DMS153 (cell line): ENCODE measurements at regions not wholly inside any gene's neighbourhood (a gene's known extent, or its start where the extent isn't known, plus 50 kb on each side); places are given as distances from the start of the nearest gene placed in this dataset.
"Not testable (repeated sequence)": the region's sequence is repeated elsewhere in the genome, so short reads cannot be mapped to it uniquely, and the experiment has no call there.

Experiments
- DNase-seq: peaks from one replicate; lab custom pipeline; 2025; lab: John Stamatoyannopoulos, UW

- no peak for DNase-seq
Measured at GRCh38 chrX:128616933-128617332, 564.7 kb upstream of the ACTRT1 start.

DNA sequence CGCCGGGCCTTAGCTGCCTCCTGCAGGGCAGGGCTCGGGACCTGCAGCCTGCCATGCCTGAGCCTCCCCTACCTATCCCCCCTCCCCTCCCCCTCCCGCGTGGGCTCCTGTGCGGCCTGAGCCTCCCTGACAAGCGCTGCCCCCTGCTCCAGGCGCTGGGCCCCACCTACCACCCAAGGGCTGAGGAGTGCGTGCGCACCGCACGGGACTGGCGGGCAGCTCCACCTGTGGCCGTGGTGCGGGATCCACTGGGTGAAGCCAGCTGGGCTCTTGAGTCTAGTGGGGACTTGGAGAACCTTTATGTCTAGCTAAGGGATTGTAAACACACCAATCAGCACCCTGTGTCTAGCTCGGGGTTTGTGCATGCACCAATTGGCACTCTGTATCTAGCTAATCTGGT lies 554.6 kb upstream of the ACTRT1 start:
- DNase-seq, result not testable (repeated sequence)

DNA sequence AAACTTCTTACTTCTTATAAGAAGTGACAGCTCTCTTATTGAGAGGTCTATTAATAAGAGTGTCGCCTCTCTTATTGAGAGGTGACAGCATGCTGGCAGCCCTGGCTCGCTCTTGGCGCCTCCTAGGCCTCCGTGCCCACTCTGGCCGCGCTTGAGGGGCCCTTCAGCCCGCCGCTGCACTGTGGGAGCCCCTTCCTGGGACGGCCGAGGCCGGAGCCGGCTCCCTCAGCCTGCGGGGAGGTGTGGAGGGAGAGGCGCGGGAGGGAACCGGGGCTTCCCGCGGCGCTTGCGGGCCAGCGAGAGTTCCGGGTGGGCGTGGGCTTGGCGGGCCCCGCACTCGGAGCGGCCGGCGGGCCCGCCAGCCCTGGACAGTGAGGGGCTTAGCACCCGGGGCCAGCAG lies 554.2 kb upstream of the ACTRT1 start:
- DNase-seq, result not testable (repeated sequence)

DNA sequence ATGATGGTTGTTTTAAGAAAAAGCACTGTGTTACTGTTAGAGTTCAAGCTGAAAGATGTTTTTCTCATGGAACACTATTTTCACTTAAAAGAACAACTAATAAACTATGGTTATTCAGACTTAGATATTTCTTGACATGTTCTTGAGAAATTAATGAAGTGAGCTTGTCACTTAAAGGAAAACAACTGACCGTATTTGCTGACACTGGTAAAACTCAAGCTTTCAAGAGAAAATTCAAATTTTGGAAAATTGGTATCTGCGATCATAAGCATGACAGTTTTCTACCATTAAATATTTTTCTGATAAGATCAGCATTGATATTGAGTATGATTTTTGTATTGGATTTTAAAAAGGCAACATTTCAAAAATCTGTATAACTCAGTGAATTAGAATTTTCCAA lies 549.5 kb upstream of the ACTRT1 start:
- DNase-seq, result no peak

GRCh38 chrX:128599632-128600031 lies 547.4 kb upstream of the ACTRT1 start:
- DNase-seq, result no peak

- DNase-seq, result no peak
Measured at GRCh38 chrX:128582036-128582435, 529.8 kb upstream of the ACTRT1 start.

GRCh38 chrX:128581615-128582014 lies 529.4 kb upstream of the ACTRT1 start:
- DNase-seq, result no peak

DNA sequence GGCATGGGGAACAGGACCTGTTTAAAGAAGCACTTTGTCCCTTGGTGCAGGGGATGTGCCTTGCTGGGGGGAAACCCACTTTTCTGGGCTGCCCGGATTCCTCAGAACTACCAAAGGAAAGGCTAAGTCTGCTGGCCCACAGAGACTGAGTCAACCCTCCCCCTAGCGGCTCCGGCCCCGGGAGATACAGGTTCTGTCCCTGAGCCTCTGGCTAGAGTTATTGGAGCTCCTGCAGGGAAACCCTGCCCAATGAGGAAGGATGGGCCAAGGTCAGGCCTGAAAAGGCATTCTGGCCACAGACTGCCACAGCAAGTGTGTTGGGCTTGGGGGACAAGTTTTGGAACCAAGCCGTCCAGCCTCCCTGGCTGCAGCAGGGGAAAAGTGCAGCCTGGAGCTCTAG lies 490.9 kb upstream of the ACTRT1 start:
- no peak for DNase-seq

- no peak for DNase-seq
Measured at GRCh38 chrX:128518508-128518907, 466.3 kb upstream of the ACTRT1 start.

- DNase-seq, result no peak
Measured at GRCh38 chrX:128517691-128518090, 465.5 kb upstream of the ACTRT1 start.

DNA sequence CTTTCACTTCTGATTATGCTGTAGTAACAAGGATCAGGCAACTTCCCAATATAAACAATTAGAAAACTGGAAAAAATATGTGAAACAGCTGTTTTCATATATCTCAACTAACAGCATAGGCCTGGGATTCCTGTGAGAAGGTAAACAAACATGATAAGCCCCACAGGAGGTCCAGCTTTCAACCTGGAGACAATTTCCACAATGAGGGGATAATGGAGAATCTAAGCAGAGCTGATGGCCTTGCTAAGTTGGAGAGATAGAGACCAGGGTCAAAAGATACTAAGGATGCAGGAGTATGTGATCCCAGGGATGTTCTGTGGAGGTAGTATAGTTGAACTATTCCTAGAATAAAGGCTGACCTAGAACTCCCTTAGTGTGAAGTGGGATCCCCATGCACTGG lies 452.3 kb upstream of the ACTRT1 start:
- no peak for DNase-seq

- DNase-seq, result no peak
Measured at GRCh38 chrX:128464116-128464515, 411.9 kb upstream of the ACTRT1 start.

- no peak for DNase-seq
Measured at GRCh38 chrX:128460835-128461234, 408.6 kb upstream of the ACTRT1 start.

DNA sequence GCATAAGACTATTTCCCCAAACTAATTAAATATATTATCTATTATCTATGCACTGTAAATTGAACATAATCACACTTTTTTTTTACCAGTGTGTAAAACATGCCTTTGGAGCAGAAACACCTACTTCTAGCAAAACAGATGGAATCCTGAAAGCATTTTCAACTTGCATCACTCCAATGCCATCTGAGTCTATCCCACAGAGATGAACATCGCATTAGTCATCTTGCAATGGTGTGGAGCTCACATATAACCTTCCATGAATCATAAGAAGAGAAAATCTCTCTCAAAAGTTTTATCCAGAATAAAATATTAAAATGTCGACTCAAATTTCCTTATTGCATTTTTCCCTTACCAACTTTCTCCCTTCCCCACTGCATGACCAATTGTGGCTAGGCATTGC lies 406.7 kb upstream of the ACTRT1 start:
- DNase-seq, result no peak

DNA sequence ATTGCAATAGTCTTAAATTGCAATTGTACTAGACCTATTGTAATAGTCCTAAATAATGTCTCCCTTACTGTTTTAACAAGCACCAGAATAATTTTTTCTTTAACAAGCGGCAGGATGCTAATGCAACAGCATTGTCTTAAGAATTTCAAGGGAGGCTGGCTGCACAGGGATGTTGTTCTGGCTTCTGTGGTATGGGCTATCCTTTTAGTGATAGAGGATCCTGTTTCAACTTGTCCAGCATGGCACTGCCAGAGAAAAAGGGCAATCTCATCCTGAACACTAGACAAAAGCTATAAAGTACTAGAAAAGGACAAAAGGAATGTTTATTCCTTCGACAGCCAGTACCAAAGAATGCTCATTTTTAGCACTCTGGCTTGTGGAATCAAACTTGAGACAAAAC lies 405.5 kb upstream of the ACTRT1 start:
- DNase-seq, result no peak

- DNase-seq, result peak; percentile 48
Measured at GRCh38 chrX:128439159-128439558, 387.0 kb upstream of the ACTRT1 start.

- no peak for DNase-seq
Measured at GRCh38 chrX:128438082-128438481, 385.9 kb upstream of the ACTRT1 start.

DNA sequence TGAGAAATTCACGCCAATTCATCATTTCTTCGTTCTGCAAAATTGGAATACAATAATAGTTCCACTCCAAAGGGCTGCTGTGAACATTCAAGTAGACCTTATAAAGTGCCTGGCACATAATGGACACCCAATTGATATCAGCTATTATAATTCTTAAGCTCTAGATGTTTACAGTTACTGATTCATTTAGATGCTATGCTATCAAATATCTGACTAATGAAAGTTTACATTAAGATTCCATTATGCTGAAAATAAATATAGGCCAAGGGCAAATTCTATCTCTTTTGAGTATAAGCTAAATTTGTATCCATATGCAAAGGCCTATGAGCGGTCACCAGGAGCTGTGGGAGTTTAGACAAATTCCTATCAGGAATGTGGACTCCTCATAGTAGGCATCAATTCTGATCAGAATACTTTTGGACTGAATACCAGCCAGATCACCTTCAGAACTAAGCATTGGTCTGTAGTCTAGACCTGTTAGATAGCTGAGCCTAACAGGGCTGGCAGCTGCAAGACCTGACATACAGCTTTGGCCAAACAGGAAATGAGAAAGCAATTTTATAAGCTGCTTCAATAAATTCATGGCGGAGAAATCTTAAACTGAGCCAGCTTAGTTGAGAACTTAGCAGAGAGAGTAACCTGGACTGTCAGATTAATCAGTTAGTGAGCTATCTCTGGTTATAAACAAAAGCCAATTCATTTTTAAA lies 384.3 kb upstream of the ACTRT1 start:
- DNase-seq, result peak; percentile 76

DNA sequence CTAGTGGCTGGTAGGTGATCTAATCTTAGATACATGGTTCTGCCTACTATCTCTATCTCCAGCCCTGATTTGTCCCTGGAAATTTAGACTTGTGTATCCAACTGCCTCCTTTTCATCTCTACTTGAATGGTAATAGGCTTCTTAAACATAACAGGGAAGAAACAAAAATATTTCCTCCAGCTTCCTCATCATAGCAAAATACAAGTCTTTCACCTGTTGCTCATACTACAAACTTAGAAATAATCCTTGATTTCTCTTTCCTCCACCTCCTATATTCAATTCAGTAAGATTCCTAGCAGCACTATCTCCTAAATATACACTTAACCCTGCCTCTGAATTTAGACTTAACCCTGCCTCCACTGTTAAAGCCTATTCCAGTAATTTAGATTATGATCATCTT lies 373.3 kb upstream of the ACTRT1 start:
- DNase-seq, result no peak

GRCh38 chrX:128408842-128409241 lies 356.6 kb upstream of the ACTRT1 start:
- no peak for DNase-seq

- no peak for DNase-seq
Measured at GRCh38 chrX:128396601-128397000, 344.4 kb upstream of the ACTRT1 start.

DNA sequence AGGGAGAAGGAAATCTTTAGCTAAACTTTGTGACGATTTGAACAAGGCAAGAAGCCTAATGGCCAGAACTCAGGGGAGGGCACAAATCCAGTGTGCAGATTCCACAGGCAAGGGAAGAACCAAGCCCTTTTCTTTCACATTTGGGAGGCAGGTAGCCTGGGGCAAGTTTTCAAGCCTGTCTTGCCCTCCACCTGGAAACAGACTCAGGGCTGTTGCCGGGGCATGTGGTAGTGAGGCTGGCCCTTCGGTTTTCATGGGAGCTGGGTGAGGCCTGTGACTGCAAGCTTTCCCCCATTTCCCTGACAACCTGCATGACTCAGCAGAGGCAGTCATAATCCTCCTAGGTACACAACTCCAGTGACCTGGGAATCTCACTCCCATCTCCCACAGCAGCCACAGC lies 331.6 kb upstream of the ACTRT1 start:
- not testable (repeated sequence) for DNase-seq

DNA sequence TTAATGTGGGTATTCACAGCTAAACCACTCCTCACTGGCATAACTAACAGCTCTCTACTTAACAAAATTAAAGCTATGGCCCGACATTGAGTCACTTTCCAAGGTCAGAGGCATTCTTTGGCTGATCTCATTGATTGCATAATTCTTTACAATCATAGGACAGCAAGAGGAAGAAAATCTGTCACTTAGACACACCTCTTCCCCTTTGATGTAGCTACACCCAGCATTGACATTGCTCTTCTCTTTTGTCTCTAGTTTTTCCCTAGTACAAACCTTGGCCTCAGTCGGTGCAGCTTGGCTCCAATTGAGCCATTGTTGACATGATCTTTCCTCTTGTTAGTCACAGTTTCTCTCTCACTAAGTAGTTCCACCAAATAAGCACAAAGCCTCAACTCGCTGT lies 313.3 kb upstream of the ACTRT1 start:
- no peak for DNase-seq

- DNase-seq, result no peak
Measured at GRCh38 chrX:128335671-128336070, 283.5 kb upstream of the ACTRT1 start.

DNA sequence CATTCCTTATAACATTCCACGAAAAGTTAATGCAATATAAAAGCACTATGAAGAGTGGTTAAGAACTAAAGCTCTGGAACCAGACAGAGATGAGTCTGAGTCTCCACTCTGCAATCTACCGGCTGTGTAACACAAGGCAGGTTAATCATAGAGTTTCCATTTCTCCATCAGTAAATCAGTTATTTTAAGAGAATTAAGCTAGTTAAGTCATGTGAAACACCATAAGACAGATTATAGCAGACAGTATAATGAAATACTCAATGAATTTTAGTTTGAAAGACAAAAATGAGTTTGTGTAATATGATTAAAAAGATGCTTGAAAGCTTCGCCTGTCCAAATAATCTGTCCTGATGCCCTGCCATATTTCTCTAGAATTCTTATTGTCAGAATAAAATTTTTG lies 282.6 kb upstream of the ACTRT1 start:
- DNase-seq, result no peak
